MM.1S (cell line): ENCODE measurements at regions not wholly inside any gene's neighbourhood (a gene's known extent, or its start where the extent isn't known, plus 50 kb on each side); places are given as distances from the start of the nearest gene placed in this dataset.

ENCODE experiments used
- DNase-seq: peaks from one replicate; pipeline ENCODE4 v3.0.0-alpha.2; 2015
- H2AFZ ChIP-seq: fragments of 300-600 bp; sonication (generic); 2 replicates; pipeline ENCODE4 v1.6.0; 2016; ENCODE audit warnings: antibody characterized with exemption, low read length
- H3F3A ChIP-seq: fragments of 300-600 bp; sonication (generic); 2 replicates; pipeline ENCODE4 v1.6.1; 2016; ENCODE audit warnings: mild to moderate bottlenecking, antibody characterized with exemption, low read length, moderate library complexity, mixed read lengths; ENCODE audit not compliant: insufficient read depth
- H3K27ac ChIP-seq: fragments of 300-600 bp; sonication (generic); 2 replicates; pipeline ENCODE4 v1.5.1; 2016; ENCODE audit warnings: mild to moderate bottlenecking, low read length
- H3K27me3 ChIP-seq: fragments of 300-600 bp; sonication (generic); replicated peaks from 2 replicates; pipeline ENCODE4 v1.6.0; 2016; ENCODE audit warnings: low read length; ENCODE audit not compliant: insufficient read depth
- H3K36me3 ChIP-seq: fragments of 300-600 bp; sonication (generic); replicated peaks from 2 replicates; pipeline ENCODE4 v1.6.1; 2016; ENCODE audit warnings: mild to moderate bottlenecking, low read length, mixed read lengths; ENCODE audit not compliant: insufficient read depth
- H3K4me1 ChIP-seq: fragments of 300-600 bp; sonication (generic); 2 replicates; pipeline ENCODE4 v1.6.1; 2016; ENCODE audit warnings: low read length, mixed read lengths
- H3K4me2 ChIP-seq: fragments of 300-600 bp; sonication (generic); 2 replicates; pipeline ENCODE4 v1.6.0; 2016; ENCODE audit warnings: low read depth, low read length
- H3K4me3 ChIP-seq: fragments of 300-600 bp; sonication (generic); 2 replicates; pipeline ENCODE4 v1.5.1; 2016; ENCODE audit warnings: low read length, mixed read lengths
- H3K79me2 ChIP-seq: fragments of 300-600 bp; sonication (generic); 2 replicates; pipeline ENCODE4 v1.6.1; 2016; ENCODE audit warnings: mixed run types, low read length, mixed read lengths
- H3K9ac ChIP-seq: fragments of 300-600 bp; sonication (generic); 2 replicates; pipeline ENCODE4 v1.6.1; 2016; ENCODE audit warnings: low read length, mixed read lengths
- H3K9me2 ChIP-seq: fragments of 300-600 bp; sonication (generic); replicated peaks from 2 replicates; pipeline ENCODE4 v1.6.1; 2016; ENCODE audit warnings: mild to moderate bottlenecking, low read length, mixed read lengths; ENCODE audit not compliant: insufficient read depth
- H3K9me3 ChIP-seq: fragments of 300-600 bp; sonication (generic); replicated peaks from 2 replicates; pipeline ENCODE4 v1.6.1; 2016; ENCODE audit warnings: mild to moderate bottlenecking, low read length, mixed read lengths; ENCODE audit not compliant: insufficient read depth
- H4K20me1 ChIP-seq: fragments of 300-600 bp; sonication (generic); 2 replicates; pipeline ENCODE4 v1.6.1; 2016; ENCODE audit warnings: mild to moderate bottlenecking, low read length, moderate library complexity, mixed read lengths; ENCODE audit not compliant: insufficient read depth
- CTCF ChIP-seq: fragments of 300-600 bp; sonication (generic); IDR thresholded peaks from 2 replicates; pipeline ENCODE4 v1.5.1; 2016; ENCODE audit warnings: antibody characterized with exemption, low read length, mixed read lengths
- EZH2 ChIP-seq: fragments of 300-600 bp; sonication (generic); optimal IDR thresholded peaks from 2 replicates; pipeline ENCODE3; 2017; ENCODE audit warnings: low read depth, mild to moderate bottlenecking, antibody characterized with exemption, low read length, mixed read lengths
- EZH2phosphoT487 ChIP-seq: fragments of 300-600 bp; sonication (generic); IDR thresholded peaks from 2 replicates; pipeline ENCODE4 v1.6.1; 2018; ENCODE audit warnings: antibody characterized with exemption, low read length

- DNase-seq, result no peak
- H3K9me2 ChIP-seq, result no peaks in the 10 kb centered on the region
- no peaks in the 10 kb centered on the region for H3K36me3 ChIP-seq
- H3K4me2 ChIP-seq, result no peak overlapping the region
- no peaks in the 10 kb centered on the region for H4K20me1 ChIP-seq
- H3K4me3 ChIP-seq, result no peak overlapping the region
- no peaks in the 10 kb centered on the region for H3K79me2 ChIP-seq
- no peaks in the 10 kb centered on the region for H3F3A ChIP-seq
- H3K27ac ChIP-seq, result no peak overlapping the region
- TF ChIP-seq EZH2, result no peak
- TF ChIP-seq EZH2phosphoT487, result no peak
- TF ChIP-seq CTCF, result no peak
- H2AFZ ChIP-seq, result no peak overlapping the region
- no peaks in the 10 kb centered on the region for H3K4me1 ChIP-seq
- no peaks in the 10 kb centered on the region for H3K27me3 ChIP-seq
- H3K9ac ChIP-seq, result no peak overlapping the region
- H3K9me3 ChIP-seq, result no peaks in the 10 kb centered on the region
Observed at GRCh38 chr2:219714681-219715400, 87.4 kb downstream of the SLC4A3 start.

DNA sequence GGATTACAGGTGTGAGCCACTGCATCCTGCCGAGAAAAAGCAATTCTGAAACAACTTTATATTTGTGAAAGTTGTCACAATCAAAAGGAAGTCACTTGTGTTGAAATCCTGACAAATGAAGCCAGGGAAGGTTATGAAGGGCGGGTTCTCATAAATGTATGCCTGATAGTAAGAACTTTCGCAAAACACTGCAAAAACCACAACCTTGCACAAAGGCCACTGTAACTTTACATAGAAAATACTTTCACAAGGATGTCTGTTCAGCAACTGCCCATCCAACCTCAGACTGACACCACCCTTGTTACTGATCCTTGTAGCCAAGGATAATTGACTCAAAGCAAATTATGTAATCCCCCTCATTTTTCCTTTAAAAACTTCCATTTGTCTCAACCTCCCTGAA, 90.6 kb downstream of the SLC4A3 start:
- Histone ChIP-seq H3K36me3 (no peaks in the 10 kb centered on the region), H2AFZ (no peak overlapping the region)

GRCh38 chr2:219719521-219719920, 92.1 kb downstream of the SLC4A3 start:
- Histone ChIP-seq H3K27me3 (no peaks in the 10 kb centered on the region), H3K9ac (no peak overlapping the region), H3K4me1 (no peaks in the 10 kb centered on the region), H3K36me3 (no peaks in the 10 kb centered on the region), H3F3A (no peaks in the 10 kb centered on the region), H3K9me3 (no peaks in the 10 kb centered on the region), H4K20me1 (no peaks in the 10 kb centered on the region), H3K4me2 (no peak overlapping the region), H3K79me2 (no peaks in the 10 kb centered on the region), H3K4me3 (no peak overlapping the region), H3K27ac (no peak overlapping the region), H3K9me2 (no peaks in the 10 kb centered on the region), H2AFZ (no peak overlapping the region)
- no peak for DNase-seq
- TF ChIP-seq EZH2phosphoT487 (no peak), EZH2 (no peak), CTCF (no peak)

More for the DNA sequence above, 90.6 kb downstream of the SLC4A3 start:
- H3K27ac ChIP-seq, result no peak overlapping the region
- DNase-seq, result no peak
- no peaks in the 10 kb centered on the region for H3K4me1 ChIP-seq
- no peak overlapping the region for H3K4me2 ChIP-seq
- no peaks in the 10 kb centered on the region for H3K9me2 ChIP-seq
- H3K9me3 ChIP-seq, result no peaks in the 10 kb centered on the region
- no peaks in the 10 kb centered on the region for H3F3A ChIP-seq
- no peak overlapping the region for H3K9ac ChIP-seq
- H3K27me3 ChIP-seq, result no peaks in the 10 kb centered on the region
- TF ChIP-seq EZH2, result no peak
- TF ChIP-seq EZH2phosphoT487, result no peak
- no peak for TF ChIP-seq CTCF
- H3K4me3 ChIP-seq, result no peak overlapping the region
- no peaks in the 10 kb centered on the region for H4K20me1 ChIP-seq
- H3K79me2 ChIP-seq, result no peaks in the 10 kb centered on the region
